GM13977 (cell line): ENCODE measurements at regions not wholly inside any gene's neighbourhood (a gene's known extent, or its start where the extent isn't known, plus 50 kb on each side); places are given as distances from the start of the nearest gene placed in this dataset.

Experiments
- DNase-seq: peaks from one replicate; pipeline ENCODE4 v3.0.0; 2012; ENCODE audit warnings: low spot score
- in situ Hi-C: fragments of 300-500 bp; cut with MboI; formaldehyde crosslinking; loops from one replicate; pipeline ENCODE4 v1.12.0; 2022; ENCODE audit warnings: low sequenced_read_pairs, low pct_unique_long_range_greater_than_20kb, mixed read lengths, inconsistent platforms; ENCODE audit not compliant: unreplicated experiment
- TF ChIP-seq, protein P1 (sequence below): IDR thresholded peaks from 2 replicates; pipeline ENCODE4 v1.5.1; 2012; ENCODE audit warnings: mild to moderate bottlenecking, control low read depth; ENCODE audit not compliant: insufficient read depth; ENCODE audit errors: extremely low read depth, missing control alignments

DNA sequence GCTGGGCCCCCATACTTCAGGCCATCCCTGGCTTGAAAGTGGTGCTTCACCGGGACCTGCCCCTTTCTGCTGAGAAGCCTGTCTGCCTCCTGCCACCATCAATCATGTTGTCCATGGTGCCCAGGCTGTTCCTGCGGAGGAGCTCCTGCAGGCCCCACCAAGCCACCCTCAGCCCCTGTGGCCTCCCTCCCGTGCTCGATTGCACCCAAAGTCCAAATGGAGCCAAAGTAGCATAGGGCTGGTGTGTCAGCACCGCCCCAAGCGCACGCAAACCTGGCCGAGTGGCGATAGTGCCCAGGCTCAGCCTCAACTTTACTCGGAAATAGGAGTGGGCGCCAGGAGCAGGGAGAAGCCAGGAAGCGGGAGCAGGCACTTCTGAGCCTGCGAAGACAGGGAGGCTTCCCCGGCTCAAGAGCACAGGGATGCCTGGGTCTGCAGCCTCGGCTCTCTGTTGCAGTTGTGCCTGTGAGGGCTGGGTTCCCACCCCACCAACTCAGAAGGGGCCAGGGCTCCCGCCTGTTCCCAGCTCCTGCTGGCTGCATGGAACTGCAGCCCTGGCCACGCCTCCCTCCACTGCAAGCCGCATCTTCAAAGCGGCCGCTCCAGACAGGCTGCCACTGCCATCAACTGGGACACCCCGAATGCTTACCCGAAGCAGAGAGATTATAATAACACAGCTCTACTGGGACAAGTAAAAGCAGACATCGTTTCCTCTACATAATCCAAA, 203.0 kb downstream of the ARRDC4 start:
- TF ChIP-seq, protein P1, sequence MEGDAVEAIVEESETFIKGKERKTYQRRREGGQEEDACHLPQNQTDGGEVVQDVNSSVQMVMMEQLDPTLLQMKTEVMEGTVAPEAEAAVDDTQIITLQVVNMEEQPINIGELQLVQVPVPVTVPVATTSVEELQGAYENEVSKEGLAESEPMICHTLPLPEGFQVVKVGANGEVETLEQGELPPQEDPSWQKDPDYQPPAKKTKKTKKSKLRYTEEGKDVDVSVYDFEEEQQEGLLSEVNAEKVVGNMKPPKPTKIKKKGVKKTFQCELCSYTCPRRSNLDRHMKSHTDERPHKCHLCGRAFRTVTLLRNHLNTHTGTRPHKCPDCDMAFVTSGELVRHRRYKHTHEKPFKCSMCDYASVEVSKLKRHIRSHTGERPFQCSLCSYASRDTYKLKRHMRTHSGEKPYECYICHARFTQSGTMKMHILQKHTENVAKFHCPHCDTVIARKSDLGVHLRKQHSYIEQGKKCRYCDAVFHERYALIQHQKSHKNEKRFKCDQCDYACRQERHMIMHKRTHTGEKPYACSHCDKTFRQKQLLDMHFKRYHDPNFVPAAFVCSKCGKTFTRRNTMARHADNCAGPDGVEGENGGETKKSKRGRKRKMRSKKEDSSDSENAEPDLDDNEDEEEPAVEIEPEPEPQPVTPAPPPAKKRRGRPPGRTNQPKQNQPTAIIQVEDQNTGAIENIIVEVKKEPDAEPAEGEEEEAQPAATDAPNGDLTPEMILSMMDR, result no peak
- in situ Hi-C loops, result no loop called here
- no peak for DNase-seq

DNA sequence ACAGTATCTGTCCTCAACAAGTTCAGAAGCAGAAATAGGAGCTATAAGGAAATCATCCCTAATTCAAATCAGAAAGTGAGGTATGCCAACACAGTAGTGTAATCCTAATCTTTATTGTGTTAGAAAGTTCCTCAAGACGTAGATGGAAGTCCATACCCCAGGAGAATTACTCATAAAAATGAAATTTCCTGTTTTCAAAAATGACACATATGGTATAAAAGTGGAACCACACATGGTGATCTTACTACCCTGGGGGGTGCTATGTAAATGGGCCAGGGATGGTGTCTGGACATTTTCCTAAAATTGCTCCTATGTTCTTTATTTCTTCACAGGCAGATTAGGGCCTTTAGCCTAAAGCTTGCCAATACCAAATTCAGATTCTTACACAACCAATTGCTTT, 204.1 kb downstream of the ARRDC4 start:
- no peak for DNase-seq
- TF ChIP-seq, protein P1, result no peak
- in situ Hi-C loops, result no loop called here

DNA sequence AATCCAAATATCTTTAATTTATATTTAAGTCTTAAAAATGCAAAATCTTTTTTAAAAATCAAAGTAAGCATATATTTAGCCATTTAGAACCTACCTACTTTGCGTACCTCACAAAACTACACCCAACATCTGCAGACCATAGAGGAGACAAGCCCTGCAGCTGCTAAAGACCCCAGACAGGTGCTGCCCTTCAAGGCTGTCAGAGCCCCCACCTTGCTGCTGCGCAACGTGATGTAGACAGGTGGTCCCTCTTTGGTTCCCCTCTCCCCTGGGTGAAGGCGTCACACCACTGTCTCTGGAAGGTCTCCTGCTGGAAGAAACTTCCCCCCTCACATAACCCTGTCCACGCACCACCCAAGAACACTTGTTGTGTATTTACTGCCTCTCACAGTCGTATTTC, 204.5 kb downstream of the ARRDC4 start:
- TF ChIP-seq, protein P1, result no peak
- DNase-seq, result no peak
- in situ Hi-C loops, result no loop called here

GRCh38 chr15:98167722-98168268, 207.3 kb downstream of the ARRDC4 start:
- TF ChIP-seq, protein P1, result no peak
- DNase-seq, result no peak
- in situ Hi-C loops, result no loop called here

- in situ Hi-C loops, result no loop called here
- TF ChIP-seq, protein P1, result no peak
- no peak for DNase-seq
Observed at GRCh38 chr15:98169551-98169950, 209.0 kb downstream of the ARRDC4 start.

DNA sequence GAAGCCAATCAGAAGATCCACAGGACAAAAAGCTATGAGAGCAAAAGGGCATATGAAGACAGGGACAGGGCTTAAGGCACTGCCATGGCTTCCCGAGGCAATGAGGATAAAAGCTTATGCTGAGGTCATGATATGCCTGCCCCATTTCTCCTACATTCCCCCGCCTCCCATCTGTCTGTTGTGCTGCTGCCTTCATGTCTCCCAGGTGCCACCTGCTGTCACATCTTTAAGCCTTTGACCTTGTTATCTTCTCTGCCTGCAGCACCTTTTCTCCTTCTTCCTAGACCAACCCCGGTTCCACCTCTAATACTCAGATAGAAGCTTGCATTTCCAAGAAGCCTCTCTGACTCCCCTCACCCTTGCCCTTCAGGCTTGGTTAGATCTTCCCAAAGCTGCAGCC, 213.8 kb downstream of the ARRDC4 start:
- in situ Hi-C loops, result no loop called here
- no peak for DNase-seq
- TF ChIP-seq, protein P1, result no peak
